Bronchial epithelial cell (primary cell): ENCODE measurements at regions not wholly inside any gene's neighbourhood (a gene's known extent, or its start where the extent isn't known, plus 50 kb on each side); places are given as distances from the start of the nearest gene placed in this dataset.

Experiments
- DNase-seq: peaks from one replicate; pipeline ENCODE4 v3.0.0-alpha.2; 2010; ENCODE audit warnings: low read depth
- FAIRE-seq: peaks from 2 replicates; lab custom pipeline; 2011; peaks lifted over from hg19 to GRCh38; lab: Jason Lieb, UNC
- H3K27me3 ChIP-seq: 2 replicates; pipeline ENCODE4 v1.5.1; 2011; ENCODE audit warnings: low read length; ENCODE audit not compliant: control insufficient read depth, insufficient read depth
- H3K36me3 ChIP-seq: 2 replicates; pipeline ENCODE4 v1.5.1; 2011; ENCODE audit warnings: low read length; ENCODE audit not compliant: control insufficient read depth, insufficient read depth
- H3K4me3 ChIP-seq: 2 replicates; pipeline ENCODE4 v1.5.1; 2011; ENCODE audit warnings: mild to moderate bottlenecking, low read depth, low read length, control low read depth
- TF ChIP-seq, protein P1 (sequence below): IDR thresholded peaks from 2 replicates; pipeline ENCODE4 v1.5.1; 2011; ENCODE audit warnings: mild to moderate bottlenecking, moderate library complexity, low read length, control low read depth, inconsistent platforms; ENCODE audit not compliant: insufficient read depth, severe bottlenecking

DNA sequence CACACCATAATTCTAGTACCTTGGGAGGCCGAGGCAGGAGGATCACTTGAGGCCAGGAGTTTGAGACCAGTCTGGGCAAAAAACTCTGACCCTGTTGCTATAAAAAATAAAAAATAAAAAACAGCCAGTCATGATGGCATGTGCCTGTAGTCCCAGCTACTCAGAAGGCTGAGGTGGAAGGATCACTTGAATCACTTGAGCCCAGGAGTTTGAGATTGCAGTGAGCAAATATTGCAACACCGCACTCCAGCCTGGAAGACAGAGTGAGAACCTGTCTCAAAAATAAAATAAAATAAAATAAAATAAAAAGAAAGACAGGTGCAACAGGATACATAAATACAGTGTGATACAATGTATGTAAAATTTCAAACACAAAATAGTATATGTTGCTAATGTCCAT, 154.5 kb downstream of the OTOR start:
- TF ChIP-seq, protein P1, sequence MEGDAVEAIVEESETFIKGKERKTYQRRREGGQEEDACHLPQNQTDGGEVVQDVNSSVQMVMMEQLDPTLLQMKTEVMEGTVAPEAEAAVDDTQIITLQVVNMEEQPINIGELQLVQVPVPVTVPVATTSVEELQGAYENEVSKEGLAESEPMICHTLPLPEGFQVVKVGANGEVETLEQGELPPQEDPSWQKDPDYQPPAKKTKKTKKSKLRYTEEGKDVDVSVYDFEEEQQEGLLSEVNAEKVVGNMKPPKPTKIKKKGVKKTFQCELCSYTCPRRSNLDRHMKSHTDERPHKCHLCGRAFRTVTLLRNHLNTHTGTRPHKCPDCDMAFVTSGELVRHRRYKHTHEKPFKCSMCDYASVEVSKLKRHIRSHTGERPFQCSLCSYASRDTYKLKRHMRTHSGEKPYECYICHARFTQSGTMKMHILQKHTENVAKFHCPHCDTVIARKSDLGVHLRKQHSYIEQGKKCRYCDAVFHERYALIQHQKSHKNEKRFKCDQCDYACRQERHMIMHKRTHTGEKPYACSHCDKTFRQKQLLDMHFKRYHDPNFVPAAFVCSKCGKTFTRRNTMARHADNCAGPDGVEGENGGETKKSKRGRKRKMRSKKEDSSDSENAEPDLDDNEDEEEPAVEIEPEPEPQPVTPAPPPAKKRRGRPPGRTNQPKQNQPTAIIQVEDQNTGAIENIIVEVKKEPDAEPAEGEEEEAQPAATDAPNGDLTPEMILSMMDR, result no peak
- DNase-seq (no peak), FAIRE-seq (no peak)
- H3K4me3 ChIP-seq, result no peak overlapping the region
- no peaks in the 10 kb centered on the region for H3K27me3 ChIP-seq
- no peaks in the 10 kb centered on the region for H3K36me3 ChIP-seq

DNA sequence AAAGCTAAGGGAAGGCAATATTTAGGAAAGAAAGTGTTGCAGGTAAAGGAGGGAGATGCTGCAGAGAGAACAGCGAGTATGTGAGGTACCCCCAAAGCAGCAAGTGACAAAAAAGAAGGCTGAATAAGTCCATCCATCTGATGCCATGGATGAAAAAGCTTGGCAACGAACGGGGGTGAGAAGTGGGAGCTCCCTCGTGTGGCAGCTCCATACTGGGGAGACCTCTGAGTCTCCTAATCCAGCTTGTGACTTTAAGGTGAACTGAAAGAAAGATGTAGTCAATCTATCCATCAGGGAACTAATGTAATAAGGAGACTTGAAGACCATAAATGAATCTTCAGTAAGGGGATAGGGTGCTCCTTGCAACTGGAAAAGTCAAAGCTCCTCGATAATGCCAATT, 156.6 kb downstream of the OTOR start:
- TF ChIP-seq, protein P1, result no peak
- H3K4me3 ChIP-seq, result no peak overlapping the region
- H3K27me3 ChIP-seq, result no peaks in the 10 kb centered on the region
- DNase-seq (no peak), FAIRE-seq (no peak)
- no peaks in the 10 kb centered on the region for H3K36me3 ChIP-seq

DNA sequence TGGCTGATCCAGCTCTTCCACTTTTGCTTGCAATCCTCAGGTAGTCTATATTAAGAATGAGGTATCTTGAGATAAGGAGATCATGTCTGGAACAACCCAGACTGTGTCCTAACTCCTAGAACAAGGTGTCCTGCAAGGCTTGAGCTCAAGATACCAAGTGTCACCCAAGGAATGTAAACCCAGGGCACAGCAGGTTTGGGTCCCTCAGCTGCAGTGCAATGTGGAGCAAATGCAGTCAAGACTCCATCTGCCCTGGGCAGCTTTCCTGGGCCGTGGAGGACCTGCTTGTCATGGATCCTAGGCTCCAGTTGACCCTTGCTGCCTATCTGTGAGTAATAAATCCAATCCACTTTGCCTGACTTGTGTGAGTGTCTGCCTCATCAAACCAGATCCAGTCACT, 166.1 kb downstream of the OTOR start:
- no peak overlapping the region for H3K4me3 ChIP-seq
- DNase-seq (no peak), FAIRE-seq (no peak)
- no peaks in the 10 kb centered on the region for H3K27me3 ChIP-seq
- TF ChIP-seq, protein P1, result no peak
- H3K36me3 ChIP-seq, result no peaks in the 10 kb centered on the region

DNA sequence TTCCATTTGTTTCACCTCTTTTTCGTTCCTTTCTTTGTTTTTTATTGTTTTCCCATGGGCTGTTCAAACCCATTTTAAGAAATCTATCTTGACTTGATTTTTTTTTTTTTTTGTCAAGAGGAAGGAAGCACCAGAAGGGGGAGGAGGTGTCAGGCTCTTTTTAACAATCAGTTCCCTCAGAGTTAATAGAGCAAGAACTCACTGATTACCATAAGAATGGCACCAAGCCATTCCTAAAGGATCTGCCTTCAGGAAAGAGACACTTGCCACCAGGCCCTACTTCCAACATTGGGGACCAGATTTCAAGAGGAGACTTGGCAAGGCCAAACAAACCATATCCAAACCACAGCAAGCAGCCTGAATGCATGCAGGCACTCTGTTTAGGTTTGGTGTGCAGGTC, 168.0 kb downstream of the OTOR start:
- no peak for DNase-seq
- TF ChIP-seq, protein P1, result no peak
- Histone ChIP-seq H3K36me3 (no peaks in the 10 kb centered on the region), H3K27me3 (no peaks in the 10 kb centered on the region), H3K4me3 (no peak overlapping the region)
- FAIRE-seq, result no peak

DNA sequence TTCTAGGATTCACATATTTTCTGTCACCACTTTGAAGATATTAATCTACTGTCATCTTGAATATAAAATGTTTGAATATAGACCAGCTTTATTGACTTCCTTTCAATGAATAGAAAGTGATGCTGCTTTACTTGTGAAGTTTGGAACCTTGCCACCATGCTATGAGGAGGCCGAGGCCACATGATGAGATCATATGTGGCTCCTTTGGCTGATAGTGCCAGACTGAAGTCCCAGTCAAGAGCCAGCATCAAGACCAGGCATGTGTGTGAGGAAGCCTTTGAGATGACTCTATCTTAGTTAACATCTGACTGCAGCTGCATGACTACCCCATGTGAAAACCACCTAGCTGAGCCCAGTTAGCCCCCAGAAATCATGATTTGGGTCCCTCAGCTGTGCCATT, 169.5 kb downstream of the OTOR start:
- TF ChIP-seq, protein P1, result no peak
- no peaks in the 10 kb centered on the region for H3K36me3 ChIP-seq
- DNase-seq (peak; percentile 84), FAIRE-seq (no peak)
- H3K4me3 ChIP-seq, result no peak overlapping the region
- H3K27me3 ChIP-seq, result no peaks in the 10 kb centered on the region

DNA sequence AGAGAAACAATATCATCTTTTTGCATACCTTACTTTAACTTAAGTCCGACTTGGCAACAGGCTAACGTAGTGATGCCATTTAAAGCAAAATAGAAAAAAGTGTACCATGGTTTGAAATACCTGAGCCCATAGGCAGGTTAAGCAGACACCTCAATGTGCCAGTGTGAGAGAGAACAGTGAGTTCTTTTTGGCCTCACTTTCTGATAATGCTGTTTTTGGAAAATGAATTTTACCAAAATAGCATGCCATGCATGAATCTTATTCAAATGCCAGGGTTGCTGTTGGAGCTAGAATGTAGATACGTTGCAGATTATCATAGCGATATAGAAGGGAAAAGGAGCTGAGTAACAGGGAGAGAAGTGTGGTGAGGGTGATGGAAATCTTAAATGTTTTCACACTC, 170.2 kb downstream of the OTOR start:
- TF ChIP-seq, protein P1, result no peak
- FAIRE-seq, result no peak
- Histone ChIP-seq H3K36me3 (no peaks in the 10 kb centered on the region), H3K27me3 (no peaks in the 10 kb centered on the region), H3K4me3 (no peak overlapping the region)
- DNase-seq, result no peak
